22Rv1 (cell line): ENCODE measurements at regions not wholly inside any gene's neighbourhood (a gene's known extent, or its start where the extent isn't known, plus 50 kb on each side); places are given as distances from the start of the nearest gene placed in this dataset.

ENCODE experiments used
- CTCF ChIP-seq: fragments of 450-650 bp; IDR thresholded peaks from 2 replicates; pipeline ENCODE4 v1.5.1; 2017; ENCODE audit warnings: mild to moderate bottlenecking
- ZFX ChIP-seq: fragments of 450-650 bp; IDR thresholded peaks from 2 replicates; pipeline ENCODE4 v1.6.1; 2017; ENCODE audit warnings: antibody characterized with exemption, borderline replicate concordance

- no peak for TF ChIP-seq CTCF
- no peak for TF ChIP-seq ZFX
These were observed 146.5 kb upstream of the ARL4C start for GRCh38 chr2:234643407-234643806.
